GM12892 (cell line): ENCODE measurements at regions not wholly inside any gene's neighbourhood (a gene's known extent, or its start where the extent isn't known, plus 50 kb on each side); places are given as distances from the start of the nearest gene placed in this dataset.

Experiments used
- POLR2A ChIP-seq: IDR thresholded peaks from 2 replicates; pipeline ENCODE4 v1.6.1; 2011; ENCODE audit warnings: low read depth, low read length, control low read depth
- TAF1 ChIP-seq: IDR thresholded peaks from 2 replicates; pipeline ENCODE4 v1.6.1; 2011; ENCODE audit warnings: low read depth, mild to moderate bottlenecking, control low read depth, low read length, borderline replicate concordance

GRCh38 chr18:1392865-1393734, 488.4 kb downstream of the ADCYAP1 start:
- TF ChIP-seq POLR2A (no peak), TAF1 (no peak)
